ENCODE measurements at regions not wholly inside any gene's neighbourhood (a gene's known extent, or its start where the extent isn't known, plus 50 kb on each side); places are given as distances from the start of the nearest gene placed in this dataset.

GRCh38 chr20:48017992-48018391 is 232.7 kb upstream of the SULF2 start:
- TF ChIP-seq EZH2phosphoT487 (IDR thresholded peaks at IDR 0.05; ENCODE audit: borderline replicate concordance, low read length) (no peak), CTCF (IDR thresholded peaks at IDR 0.05; ENCODE audit: low read depth, low read length, poor library complexity, severe bottlenecking) (no peak)
